ENCODE measurements at regions not wholly inside any gene's neighbourhood (a gene's known extent, or its start where the extent isn't known, plus 50 kb on each side); places are given as distances from the start of the nearest gene placed in this dataset.

GRCh38 chr1:4076346-4076745 is 176.3 kb upstream of the C1orf174 start:
- TF ChIP-seq EZH2phosphoT487 (IDR thresholded peaks at IDR 0.05; ENCODE audit: borderline replicate concordance, low read length): no peak
- no peak for TF ChIP-seq CTCF (IDR thresholded peaks at IDR 0.05; ENCODE audit: low read depth, low read length, poor library complexity, severe bottlenecking)

Measured in DOHH2 (cell line).